Activated T-cell treated with anti-CD3 and anti-CD28 coated beads, Interleukin-2, amount 50 U/mL, for 48 hours (primary cell): ENCODE measurements at regions not wholly inside any gene's neighbourhood (a gene's known extent, or its start where the extent isn't known, plus 50 kb on each side); places are given as distances from the start of the nearest gene placed in this dataset.
"Not testable (repeated sequence)": the region's sequence is repeated elsewhere in the genome, so short reads cannot be mapped to it uniquely, and the experiment has no call there.

Experiments used
- DNase-seq, 2 experiments: peaks; one replicate each; pipeline ENCODE4 v3.0.0-alpha.2; 2020

GRCh38 chr1:189313488-189313887 lies 1164.2 kb downstream of the BRINP3 start:
- DNase-seq = no peak

DNA sequence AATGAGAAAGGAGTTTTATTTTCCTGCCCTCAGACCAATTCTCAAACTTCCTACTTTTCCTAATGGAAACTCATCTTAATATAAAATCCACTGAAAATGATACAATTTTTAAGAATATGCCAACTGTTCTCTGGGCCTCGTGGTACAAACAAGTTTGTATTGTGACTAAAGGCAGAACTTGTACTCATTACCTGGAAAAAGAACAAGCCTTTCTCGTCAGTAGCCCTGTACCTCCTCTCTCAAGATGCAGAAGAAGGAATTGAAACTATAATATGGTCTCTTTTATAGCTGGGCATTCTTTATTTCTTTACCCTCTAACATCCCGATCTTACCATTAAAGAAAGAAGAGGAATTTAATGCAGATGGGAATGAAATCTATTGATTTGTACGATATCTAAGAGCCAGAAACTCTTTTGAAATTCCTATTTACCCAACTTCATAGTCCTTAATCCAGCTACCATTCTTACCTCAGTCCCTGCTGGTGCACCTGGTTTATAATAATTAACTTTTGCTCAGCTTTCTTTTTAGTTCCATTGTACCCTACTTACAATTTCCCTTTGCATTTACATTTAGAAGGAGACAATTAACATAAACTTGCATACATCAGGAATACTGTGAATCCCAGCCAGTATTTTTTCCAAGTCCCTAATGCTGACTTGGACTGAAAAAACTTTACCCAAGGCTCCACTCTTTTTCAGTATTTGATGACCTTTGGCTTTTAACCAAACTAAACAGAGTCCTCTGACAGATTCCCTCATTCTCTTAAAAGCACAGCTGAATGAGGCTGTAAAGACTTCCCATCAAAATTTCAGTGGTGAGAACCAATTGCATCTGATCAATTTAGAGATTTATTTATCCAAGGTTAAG lies 1162.4 kb downstream of the BRINP3 start:
- DNase-seq = no peak

- DNase-seq = no peak
Observed at GRCh38 chr1:189323091-189323490, 1154.6 kb downstream of the BRINP3 start.

DNA sequence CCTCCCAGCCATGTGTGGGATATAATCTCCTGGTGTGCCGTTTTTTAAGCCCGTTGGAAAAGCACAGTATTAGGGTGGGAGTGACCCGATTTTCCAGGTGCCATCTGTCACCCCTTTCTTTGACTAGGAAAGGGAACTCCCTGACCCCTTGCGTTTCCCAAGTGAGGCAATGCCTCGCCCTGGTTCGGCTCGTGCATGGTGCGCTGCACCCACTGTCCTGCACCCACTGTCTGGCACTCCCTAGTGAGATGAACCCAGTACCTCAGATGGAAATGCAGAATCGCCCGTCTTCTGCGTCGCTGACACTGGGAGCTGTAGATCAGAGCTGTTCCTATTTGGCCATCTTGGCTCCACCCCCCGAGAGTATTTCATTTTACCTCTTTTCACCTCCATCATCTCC lies 1146.6 kb downstream of the BRINP3 start:
- DNase-seq = not testable (repeated sequence)

- DNase-seq = no peak
Observed at GRCh38 chr1:189336115-189337100, 1141.3 kb downstream of the BRINP3 start.

DNA sequence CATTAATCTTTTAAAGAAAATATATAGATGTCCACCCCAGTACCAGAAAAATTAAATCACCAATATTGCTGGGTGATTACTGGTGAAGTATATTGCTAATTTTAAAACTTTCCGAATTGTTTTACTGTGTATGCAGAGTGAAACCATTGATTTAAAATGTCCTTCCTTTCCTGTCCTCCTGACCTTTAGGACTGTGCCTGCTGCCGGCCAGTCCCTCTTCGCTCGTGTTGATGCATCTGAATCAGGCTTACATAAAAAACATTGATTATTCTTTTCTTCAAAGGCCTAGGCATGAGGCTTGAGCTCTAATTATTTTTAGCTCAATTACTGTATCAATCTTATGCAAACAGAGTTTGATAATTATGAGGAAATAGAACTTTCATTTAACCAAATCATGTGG lies 1128.1 kb downstream of the BRINP3 start:
- DNase-seq = no peak

- no peak for DNase-seq
Observed at GRCh38 chr1:189350983-189351616, 1126.6 kb downstream of the BRINP3 start.

GRCh38 chr1:189351960-189352359 lies 1125.7 kb downstream of the BRINP3 start:
- DNase-seq = no peak

GRCh38 chr1:189356206-189356605 lies 1121.5 kb downstream of the BRINP3 start:
- DNase-seq = no peak

GRCh38 chr1:189357317-189357716 lies 1120.3 kb downstream of the BRINP3 start:
- no peak for DNase-seq

- DNase-seq = no peak
Observed at GRCh38 chr1:189369612-189370011, 1108.1 kb downstream of the BRINP3 start.

GRCh38 chr1:189374816-189375215 lies 1102.8 kb downstream of the BRINP3 start:
- DNase-seq = no peak

DNA sequence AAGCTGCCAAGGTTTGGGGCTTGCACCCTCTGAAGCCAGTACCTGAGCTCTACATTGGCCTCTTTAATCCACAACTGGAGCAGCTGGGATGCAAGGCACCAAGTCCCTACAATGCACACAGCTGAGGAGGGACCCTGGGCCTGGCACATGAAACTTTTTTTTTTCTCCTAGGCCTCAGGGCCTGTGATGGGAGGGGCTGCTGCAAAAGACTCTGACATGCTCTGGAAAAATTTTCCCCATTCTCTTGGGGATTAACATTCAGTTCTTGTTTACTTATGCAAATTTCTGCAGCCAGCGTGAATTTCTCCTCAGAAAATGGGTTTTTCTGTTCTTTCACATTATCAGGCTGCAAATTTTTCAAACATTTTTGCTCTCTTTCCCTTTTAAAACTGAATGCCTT lies 1072.2 kb downstream of the BRINP3 start:
- DNase-seq = no peak

DNA sequence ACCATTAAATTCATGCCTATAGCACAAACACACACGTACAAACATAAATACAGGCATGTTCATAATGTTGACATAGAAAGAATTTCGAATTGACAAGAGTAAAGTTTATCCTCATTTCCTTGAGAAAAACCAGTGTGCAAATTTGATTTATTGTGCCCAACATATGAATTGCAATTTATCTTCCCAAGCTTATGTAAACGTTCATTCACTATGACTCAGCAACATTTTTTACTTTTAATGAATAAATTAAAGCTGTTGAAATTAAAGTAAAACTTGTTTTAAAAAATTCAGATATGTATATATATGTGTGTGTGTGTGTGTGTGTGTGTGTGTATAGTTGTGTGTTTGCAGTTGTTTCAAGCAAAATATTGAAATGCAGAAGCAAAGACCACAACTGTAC lies 1067.9 kb downstream of the BRINP3 start:
- DNase-seq = no peak

GRCh38 chr1:189424746-189425331 lies 1052.8 kb downstream of the BRINP3 start:
- DNase-seq = no peak

DNA sequence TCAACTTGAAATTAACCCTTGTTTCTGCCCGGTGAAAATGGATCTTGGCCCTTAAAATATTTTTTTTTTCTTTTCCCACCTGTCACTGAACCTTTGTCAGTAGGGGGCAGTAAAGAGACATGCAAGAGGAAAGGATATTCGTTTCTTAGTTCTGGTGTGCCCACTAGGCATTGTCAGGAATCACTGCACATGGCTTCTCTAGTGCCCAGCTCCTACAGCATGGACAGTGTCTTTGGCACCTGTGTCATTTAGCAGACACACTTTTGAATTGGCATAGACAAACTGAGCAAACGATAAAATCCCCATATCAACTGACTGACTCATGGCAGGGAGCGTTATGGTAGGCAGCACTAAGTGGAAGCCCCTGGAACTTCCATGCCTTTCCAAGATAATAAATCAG lies 1048.1 kb downstream of the BRINP3 start:
- no peak for DNase-seq

GRCh38 chr1:189431447-189431846 lies 1046.2 kb downstream of the BRINP3 start:
- DNase-seq = no peak

DNA sequence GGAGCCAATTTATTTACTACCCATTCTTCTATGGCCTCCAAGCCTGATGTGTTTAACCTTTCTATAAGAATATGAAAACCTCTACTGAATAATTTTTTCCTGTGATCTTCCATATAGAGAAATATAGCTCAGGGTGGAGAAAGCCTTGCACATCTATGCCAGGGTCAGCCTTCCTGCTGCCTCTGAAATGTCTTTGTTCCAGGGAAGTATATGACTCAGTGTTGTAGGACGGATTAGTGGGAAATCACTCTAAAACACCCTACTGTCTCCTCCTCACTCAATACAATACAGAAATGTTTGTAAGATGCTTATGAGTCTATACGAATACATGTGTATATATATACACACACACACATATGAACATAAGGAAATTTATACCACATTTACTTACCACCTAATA lies 1044.9 kb downstream of the BRINP3 start:
- DNase-seq = no peak

GRCh38 chr1:189434461-189434860 lies 1043.2 kb downstream of the BRINP3 start:
- no peak for DNase-seq

- no peak for DNase-seq
Observed at GRCh38 chr1:189435398-189435797, 1042.3 kb downstream of the BRINP3 start.

DNA sequence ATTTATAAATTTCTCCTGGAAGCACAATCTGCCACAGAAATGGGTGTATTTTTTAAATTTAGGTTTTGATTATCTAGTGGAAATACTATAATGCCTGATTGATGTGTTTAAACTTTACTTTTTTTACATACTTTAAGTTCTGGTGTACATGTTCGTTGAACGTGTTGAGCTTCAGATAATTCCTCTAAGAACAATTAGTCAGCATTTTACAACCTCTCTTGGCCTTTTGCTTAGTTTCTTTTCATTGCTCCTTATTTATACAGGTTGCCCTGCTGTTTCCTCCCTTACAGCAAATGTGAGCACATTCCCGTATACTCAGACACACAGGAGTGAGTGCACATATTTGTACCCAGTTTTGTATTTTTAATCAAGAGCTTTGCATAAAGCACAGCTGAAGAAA lies 1038.9 kb downstream of the BRINP3 start:
- DNase-seq = no peak

- DNase-seq = no peak
Observed at GRCh38 chr1:189463166-189463565, 1014.5 kb downstream of the BRINP3 start.

DNA sequence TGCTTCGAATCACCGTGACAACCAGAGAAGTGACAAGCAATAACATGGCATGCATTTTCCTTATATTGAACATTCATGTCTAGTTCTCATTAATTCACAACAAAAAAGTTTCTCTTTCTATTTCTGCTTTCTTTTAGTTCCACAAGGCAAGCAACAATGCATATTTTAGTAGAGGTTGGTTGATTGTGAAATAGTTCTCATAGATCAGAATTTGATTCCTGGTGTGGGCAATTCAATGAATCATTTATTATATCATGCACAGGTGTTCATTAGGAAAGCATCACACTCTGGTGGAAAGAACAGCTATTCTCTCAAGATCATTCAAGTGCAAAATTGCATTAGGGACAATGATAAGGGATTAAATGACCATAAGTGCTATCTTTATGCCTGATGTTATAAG lies 980.9 kb downstream of the BRINP3 start:
- no peak for DNase-seq
